PC-3 (cell line): ENCODE measurements at regions not wholly inside any gene's neighbourhood (a gene's known extent, or its start where the extent isn't known, plus 50 kb on each side); places are given as distances from the start of the nearest gene placed in this dataset.

ENCODE experiments used
- EZH2 ChIP-seq: fragments of 300-600 bp; sonication (generic); IDR thresholded peaks from one replicate; pipeline ENCODE4 v1.6.1; 2017; ENCODE audit warnings: antibody characterized with exemption, mild to moderate bottlenecking, low read length; ENCODE audit not compliant: unreplicated experiment
- TF ChIP-seq, protein P1 (sequence below): fragments of 300-600 bp; sonication (generic); conservative IDR thresholded peaks from 2 replicates; pipeline ENCODE4 v1.5.1; 2017; ENCODE audit warnings: antibody characterized with exemption, low read depth, mild to moderate bottlenecking, low read length

DNA sequence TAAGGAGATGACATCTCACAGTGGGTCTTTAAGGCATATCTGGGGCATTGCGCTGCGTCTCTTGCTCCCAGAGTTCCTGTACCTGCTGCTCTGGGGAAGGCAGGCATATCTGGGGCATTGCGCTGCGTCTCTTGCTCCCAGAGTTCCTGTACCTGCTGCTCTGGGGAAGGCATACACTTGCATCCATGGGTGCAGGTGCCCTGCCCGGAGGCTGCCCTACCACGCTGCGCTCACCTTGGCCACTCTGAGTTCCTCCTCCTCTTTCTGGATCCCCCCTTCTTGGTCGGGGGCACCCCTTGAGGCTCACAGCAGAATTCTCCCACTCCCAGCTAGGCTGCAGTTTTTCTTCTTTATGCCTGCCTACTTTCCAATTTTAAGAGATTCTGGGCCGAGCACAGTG is 60.9 kb upstream of the TMTC4 start:
- TF ChIP-seq, protein P1, sequence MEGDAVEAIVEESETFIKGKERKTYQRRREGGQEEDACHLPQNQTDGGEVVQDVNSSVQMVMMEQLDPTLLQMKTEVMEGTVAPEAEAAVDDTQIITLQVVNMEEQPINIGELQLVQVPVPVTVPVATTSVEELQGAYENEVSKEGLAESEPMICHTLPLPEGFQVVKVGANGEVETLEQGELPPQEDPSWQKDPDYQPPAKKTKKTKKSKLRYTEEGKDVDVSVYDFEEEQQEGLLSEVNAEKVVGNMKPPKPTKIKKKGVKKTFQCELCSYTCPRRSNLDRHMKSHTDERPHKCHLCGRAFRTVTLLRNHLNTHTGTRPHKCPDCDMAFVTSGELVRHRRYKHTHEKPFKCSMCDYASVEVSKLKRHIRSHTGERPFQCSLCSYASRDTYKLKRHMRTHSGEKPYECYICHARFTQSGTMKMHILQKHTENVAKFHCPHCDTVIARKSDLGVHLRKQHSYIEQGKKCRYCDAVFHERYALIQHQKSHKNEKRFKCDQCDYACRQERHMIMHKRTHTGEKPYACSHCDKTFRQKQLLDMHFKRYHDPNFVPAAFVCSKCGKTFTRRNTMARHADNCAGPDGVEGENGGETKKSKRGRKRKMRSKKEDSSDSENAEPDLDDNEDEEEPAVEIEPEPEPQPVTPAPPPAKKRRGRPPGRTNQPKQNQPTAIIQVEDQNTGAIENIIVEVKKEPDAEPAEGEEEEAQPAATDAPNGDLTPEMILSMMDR, result no peak
- no peak for TF ChIP-seq EZH2
